LNCaP clone FGC (cell line): ENCODE measurements at regions not wholly inside any gene's neighbourhood (a gene's known extent, or its start where the extent isn't known, plus 50 kb on each side); places are given as distances from the start of the nearest gene placed in this dataset.
"Not testable (repeated sequence)": the region's sequence is repeated elsewhere in the genome, so short reads cannot be mapped to it uniquely, and the experiment has no call there.

Experiments used
- DNase-seq: peaks from one replicate; pipeline ENCODE4 v3.0.0-alpha.2; 2011; ENCODE audit warnings: low read depth
- H3K4me3 ChIP-seq: 2 replicates; pipeline ENCODE4 v1.5.1; 2011; ENCODE audit warnings: mild to moderate bottlenecking, low read depth, low read length, control low read depth
- CTCF ChIP-seq: IDR thresholded peaks from 2 replicates; pipeline ENCODE4 v1.5.1; 2012; ENCODE audit warnings: mild to moderate bottlenecking; ENCODE audit not compliant: control insufficient read depth, insufficient read depth; ENCODE audit errors: extremely low read depth

DNA sequence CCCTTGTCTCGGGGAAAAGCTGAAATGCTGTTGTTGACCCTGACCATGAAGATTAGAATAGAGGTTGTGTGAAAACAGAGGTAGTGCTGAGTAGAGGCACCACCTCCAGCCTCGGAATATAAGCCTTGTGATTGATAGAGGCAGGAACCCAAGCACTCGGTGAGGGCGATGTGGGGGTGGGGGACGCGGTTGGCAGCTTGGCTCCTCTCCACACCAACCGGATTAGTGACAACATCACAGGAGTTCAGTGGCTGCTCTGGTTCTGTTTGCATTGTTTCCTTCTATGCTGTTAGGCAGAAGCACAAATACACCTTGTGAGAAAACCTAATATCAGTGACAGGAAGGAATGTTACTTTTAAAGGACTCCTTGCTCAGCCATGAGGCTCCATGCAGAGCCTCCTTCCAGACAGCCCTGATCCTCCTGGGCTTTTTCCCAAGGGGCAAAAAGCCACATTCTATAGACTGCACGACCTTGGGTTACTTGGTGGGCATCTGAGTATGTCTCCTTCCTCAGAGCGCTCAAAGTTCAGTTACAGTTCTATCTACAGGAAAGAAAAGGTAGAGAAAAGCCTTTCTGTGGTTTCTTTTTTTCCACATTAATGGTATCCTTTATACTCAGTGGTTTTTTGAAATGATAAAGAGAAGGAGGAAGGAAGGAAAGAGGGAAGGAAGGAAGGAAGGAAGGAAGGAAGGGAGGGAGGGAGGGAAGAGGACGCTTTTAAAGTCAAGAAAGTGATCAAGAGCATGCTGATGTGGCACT lies 150.4 kb upstream of the NOCT start:
- DNase-seq, result no peak
- no peak for TF ChIP-seq CTCF
- H3K4me3 ChIP-seq, result no peak overlapping the region

DNA sequence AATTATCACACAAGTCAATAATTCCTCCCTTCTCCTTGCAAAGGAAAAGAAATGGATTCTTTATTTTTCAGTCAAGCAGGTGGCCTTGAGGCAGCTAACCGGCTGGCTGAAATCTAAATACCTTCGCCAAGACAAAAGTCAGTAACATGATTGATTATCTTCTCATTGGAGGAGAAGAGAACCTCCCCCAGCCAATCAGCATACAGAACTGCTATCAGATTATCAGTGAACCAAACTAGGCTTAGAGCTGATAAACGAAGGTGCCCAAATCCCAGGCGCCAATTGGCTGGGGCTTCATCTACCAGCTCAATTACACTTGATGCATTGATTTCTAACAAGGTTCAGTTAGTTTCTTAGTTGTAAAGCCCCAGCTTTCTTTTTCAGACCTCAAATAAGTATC lies 152.4 kb upstream of the NOCT start:
- DNase-seq, result no peak
- no peak for TF ChIP-seq CTCF

DNA sequence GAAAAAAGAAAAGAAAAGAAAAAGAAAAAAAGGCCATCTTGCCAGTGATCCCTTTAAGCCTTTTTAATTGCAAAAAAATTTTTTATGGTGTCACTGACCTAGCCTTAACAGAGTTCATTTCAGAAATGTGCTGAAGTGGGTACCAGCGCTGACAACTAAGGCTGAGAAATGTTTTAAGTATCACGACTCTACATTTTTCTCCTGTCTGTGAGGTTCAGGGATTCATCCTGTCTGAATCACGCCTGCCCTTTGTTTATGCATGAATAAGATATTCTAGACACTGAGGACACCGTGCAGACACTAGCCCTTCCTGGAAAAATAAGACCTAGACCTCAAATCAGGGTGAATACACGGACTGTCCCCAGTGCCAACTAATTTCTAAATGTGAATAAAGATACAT lies 154.4 kb upstream of the NOCT start:
- DNase-seq, result no peak
- no peak for TF ChIP-seq CTCF

More for the DNA sequence above, 152.4 kb upstream of the NOCT start:
- H3K4me3 ChIP-seq, result no peak overlapping the region

GRCh38 chr4:138860357-138860756 lies 155.2 kb upstream of the NOCT start:
- not testable (repeated sequence) for DNase-seq, H3K4me3 ChIP-seq

More for the DNA sequence above, 154.4 kb upstream of the NOCT start:
- H3K4me3 ChIP-seq, result no peak overlapping the region

DNA sequence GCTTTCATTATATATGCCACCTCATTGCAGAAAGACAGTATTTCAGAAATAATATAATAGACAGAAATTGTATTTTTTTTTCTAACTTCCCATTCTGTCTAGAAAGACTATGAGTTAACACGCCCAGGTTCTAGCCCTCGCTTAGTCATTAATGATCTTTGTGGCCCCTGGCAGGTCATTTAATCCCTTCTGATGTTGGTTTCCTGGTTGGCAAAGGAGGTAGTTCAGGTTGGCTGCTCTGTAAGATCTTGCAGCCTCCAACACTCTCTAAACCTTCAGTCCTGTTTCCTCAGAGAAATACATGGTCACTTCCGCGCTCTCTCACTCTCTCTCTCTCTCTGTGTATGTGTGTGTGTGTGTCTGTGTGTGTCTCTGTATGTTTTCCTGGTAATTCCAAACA lies 156.3 kb upstream of the NOCT start:
- no peak for DNase-seq
- no peak overlapping the region for H3K4me3 ChIP-seq
- no peak for TF ChIP-seq CTCF

DNA sequence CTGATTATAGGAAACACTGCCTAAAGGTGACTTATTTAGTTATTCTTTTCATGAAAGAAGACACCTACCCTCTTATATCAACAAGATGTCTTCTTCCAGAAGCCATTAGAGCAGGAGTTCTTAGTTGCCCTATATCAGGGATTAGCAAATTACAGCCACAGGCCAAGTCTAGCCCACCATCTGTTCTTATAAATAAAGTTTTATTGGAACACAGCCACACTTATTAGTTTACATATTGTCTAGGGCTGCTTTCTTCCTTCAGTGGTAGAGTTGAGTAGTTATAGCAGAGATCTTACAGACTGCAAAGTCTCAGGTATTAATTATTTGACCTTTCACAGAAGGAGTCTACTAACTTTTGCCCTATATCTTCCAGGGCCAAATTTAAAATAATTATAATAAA lies 157.2 kb upstream of the NOCT start:
- no peak for TF ChIP-seq CTCF
- DNase-seq, result no peak

GRCh38 chr4:138857416-138857815 lies 158.2 kb upstream of the NOCT start:
- no peak overlapping the region for H3K4me3 ChIP-seq

More for the DNA sequence above, 157.2 kb upstream of the NOCT start:
- H3K4me3 ChIP-seq, result no peak overlapping the region

More at GRCh38 chr4:138857416-138857815, 158.2 kb upstream of the NOCT start:
- DNase-seq, result no peak
- no peak for TF ChIP-seq CTCF
